B cell (primary cell): ENCODE measurements at regions not wholly inside any gene's neighbourhood (a gene's known extent, or its start where the extent isn't known, plus 50 kb on each side); places are given as distances from the start of the nearest gene placed in this dataset.

Experiments used
- ATAC-seq: fragments of 200-7000 bp; cut with Tn5 transposase; one replicate; pipeline ENCODE4 v1.10.0; 2021; ENCODE audit warnings: low read depth, mild to moderate bottlenecking, moderate number of reproducible peaks, moderate library complexity
- CTCF ChIA-PET: fragments of 350-600 bp; sonication (Branson Sonifier 250); formaldehyde crosslinking; loops from one replicate; lab custom pipeline; 2021; ENCODE audit warnings: antibody characterized with exemption, inconsistent platforms; lab: Charles Lee
- POLR2A ChIA-PET: fragments of 350-600 bp; sonication (Branson Sonifier 250); formaldehyde crosslinking; loops from one replicate; lab custom pipeline; 2021; ENCODE audit warnings: antibody characterized with exemption; lab: Charles Lee
- DNase-seq: peaks from one replicate; pipeline ENCODE4 v3.0.0; 2013
- H2AFZ ChIP-seq: 2 replicates; pipeline ENCODE4 v1.6.1; 2012; ENCODE audit warnings: mild to moderate bottlenecking, low read depth, low read length; ENCODE audit not compliant: insufficient read depth, poor library complexity, severe bottlenecking
- H3K27ac ChIP-seq, 2 donors: 1 replicate in 1 of 2; 2 replicates in 1 of 2; pipeline ENCODE4 v1.5.1; 2012 to 2013; ENCODE audit warnings: low read length in 2 of 2, mild to moderate bottlenecking in 2 of 2, moderate library complexity in 1 of 2
- H3K27me3 ChIP-seq, 4 experiments: fragments of 200-600 bp in 1 of 4; sonication (generic) in 1 of 4; replicated peaks in 1 of 4; 1 replicate in 2 of 4; 2 replicates in 2 of 4; pipeline versions ENCODE4 v1.6.1 to v1.7.0; 2013 to 2016; ENCODE audit warnings: low read length in 3 of 4, mild to moderate bottlenecking in 2 of 4, mixed read lengths in 1 of 4, moderate library complexity in 1 of 4; ENCODE audit not compliant: insufficient read depth in 4 of 4, control insufficient read depth in 3 of 4; ENCODE audit errors: control extremely low read depth in 1 of 4
- H3K36me3 ChIP-seq, 2 experiments: replicated peaks in 1 of 2; 1 replicate in 1 of 2; 2 replicates in 1 of 2; pipeline versions ENCODE4 v1.6.1 to v1.7.1; 2013; ENCODE audit warnings: low read length in 1 of 2; ENCODE audit not compliant: insufficient read depth in 2 of 2, control insufficient read depth in 1 of 2; ENCODE audit errors: control extremely low read depth in 1 of 2, extremely low read depth in 1 of 2
- H3K4me1 ChIP-seq, 2 donors: fragments of 200-600 bp in 1 of 2; sonication (generic) in 1 of 2; 1 replicate in 1 of 2; 2 replicates in 1 of 2; pipeline versions ENCODE4 v1.5.1 to v1.6.1; 2013 to 2017; ENCODE audit warnings: low read length in 2 of 2; ENCODE audit not compliant: control insufficient read depth in 2 of 2, insufficient read depth in 2 of 2
- H3K4me2 ChIP-seq: replicated peaks from 2 replicates; pipeline ENCODE3; 2012; ENCODE audit warnings: mild to moderate bottlenecking, low read depth, low read length; ENCODE audit not compliant: poor library complexity, severe bottlenecking
- H3K4me3 ChIP-seq, 5 experiments: fragments of 200-600 bp in 1 of 5; sonication (generic) in 1 of 5; 1 replicate in 3 of 5; 2 replicates in 2 of 5; pipeline versions ENCODE4 v1.5.1 to v1.7.0; 2011 to 2016; ENCODE audit warnings: low read length in 4 of 5, mild to moderate bottlenecking in 4 of 5, low read depth in 2 of 5, control low read depth in 1 of 5, moderate library complexity in 1 of 5; ENCODE audit not compliant: insufficient read depth in 1 of 5; ENCODE audit errors: control extremely low read depth in 1 of 5, extremely low read depth in 1 of 5
- H3K79me2 ChIP-seq: fragments of 200-600 bp; sonication (generic); one replicate; pipeline ENCODE4 v1.6.0; 2016; ENCODE audit warnings: low read length; ENCODE audit not compliant: control insufficient read depth, insufficient read depth
- H3K9ac ChIP-seq: fragments of 200-600 bp; sonication (generic); 2 replicates; pipeline ENCODE4 v1.6.1; 2017; ENCODE audit warnings: mild to moderate bottlenecking, low read length, moderate library complexity
- H3K9me3 ChIP-seq, 3 donors: one replicate each; pipeline versions ENCODE4 v1.6.1 to v1.7.1; 2013; ENCODE audit warnings: low read length in 2 of 3; ENCODE audit not compliant: control insufficient read depth in 2 of 3, insufficient read depth in 1 of 3; ENCODE audit errors: control extremely low read depth in 1 of 3
- H4K20me1 ChIP-seq: 2 replicates; pipeline ENCODE4 v1.6.0; 2012; ENCODE audit warnings: mild to moderate bottlenecking, low read length; ENCODE audit not compliant: insufficient read depth, control insufficient read depth, poor library complexity, severe bottlenecking
- H3K27ac Mint-ChIP-seq: one replicate; pipeline ENCODE4 v1.8.0; 2021; ENCODE audit warnings: mixed read lengths
- H3K27me3 Mint-ChIP-seq: one replicate; pipeline ENCODE4 v1.8.0; 2021; ENCODE audit warnings: mixed read lengths
- H3K4me1 Mint-ChIP-seq: one replicate; pipeline ENCODE4 v1.8.0; 2021; ENCODE audit warnings: mixed read lengths
- H3K4me3 Mint-ChIP-seq: one replicate; pipeline ENCODE4 v1.8.0; 2021; ENCODE audit warnings: mixed read lengths
- H3K9me3 Mint-ChIP-seq: one replicate; pipeline ENCODE4 v1.8.0; 2022; ENCODE audit warnings: mixed read lengths; ENCODE audit not compliant: insufficient read depth
- EZH2 ChIP-seq: IDR thresholded peaks from 2 replicates; pipeline ENCODE4 v1.6.1; 2012; ENCODE audit warnings: borderline replicate concordance, low read depth, mild to moderate bottlenecking, moderate library complexity, low read length; ENCODE audit not compliant: insufficient read depth, poor library complexity, severe bottlenecking
- WGBS: methylation state at CpG from one replicate; pipeline ENCODE4 v1.1.5; 2013; ENCODE audit warnings: missing lambda C conversion rate; ENCODE audit not compliant: insufficient coverage; 5-methylcytosine and 5-hydroxymethylcytosine counted together
- intact Hi-C: fragments of 100-400 bp; cut with micrococcal nuclease; formaldehyde crosslinking; loops from one replicate; pipeline ENCODE4 v1.10.0; 2022
- TF ChIP-seq, protein P1 (sequence below): fragments of 200-600 bp; IDR thresholded peaks from one replicate; pipeline ENCODE4 v1.8.0; 2022; ENCODE audit warnings: antibody characterized with exemption, mild to moderate bottlenecking

DNA sequence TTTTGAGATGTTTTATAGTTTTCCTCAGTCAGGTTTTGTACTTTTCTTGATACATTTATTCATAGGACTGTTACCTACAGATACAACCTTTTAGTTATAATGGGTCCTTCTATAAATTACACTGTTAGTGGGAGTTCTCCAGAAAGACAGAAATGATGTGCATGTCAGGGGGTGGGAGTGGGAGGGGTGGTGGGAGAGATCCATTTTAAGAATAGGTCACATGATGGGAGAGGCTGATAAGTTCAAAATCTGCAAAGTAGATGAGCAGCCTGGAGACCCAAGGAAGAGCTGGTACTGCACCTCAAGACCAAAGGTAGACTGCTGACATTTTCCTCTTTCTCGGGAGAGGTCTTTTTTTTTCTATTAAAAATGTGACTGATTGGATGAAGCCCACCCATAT lies 408.0 kb upstream of the GJE1 start:
- POLR2A ChIA-PET = no interaction called here
- no peak overlapping the region for H3K9ac ChIP-seq

DNA sequence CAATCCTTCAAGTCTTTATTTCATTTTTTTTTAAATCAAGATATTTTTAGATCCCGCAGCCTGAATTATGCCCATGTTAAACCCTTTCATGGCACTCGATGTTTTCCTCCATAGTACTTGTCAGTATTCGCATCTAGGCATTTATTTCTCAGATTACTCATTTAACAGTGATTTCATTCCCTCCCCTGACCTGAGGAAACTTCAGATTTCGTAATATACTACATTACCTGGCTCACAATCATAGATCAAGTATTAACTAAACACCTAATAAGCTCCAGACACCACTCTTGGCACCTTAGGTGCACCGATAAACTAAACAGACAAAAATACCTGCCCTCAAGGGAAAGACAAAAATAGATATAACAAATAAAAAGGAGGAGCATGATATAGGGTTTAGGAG lies 413.2 kb upstream of the GJE1 start:
- H3K79me2 ChIP-seq = no peaks in the 10 kb centered on the region
- H3K9ac ChIP-seq = no peak overlapping the region
- no peaks in the 10 kb centered on the region for H3K27me3 ChIP-seq
- no peak overlapping the region for H3K4me3 Mint-ChIP-seq
- ATAC-seq (no peak), DNase-seq (no peak)
- H3K36me3 ChIP-seq = no peaks in the 10 kb centered on the region
- no peak overlapping the region for H2AFZ ChIP-seq
- no peak overlapping the region for H3K4me3 ChIP-seq
- TF ChIP-seq, protein P1, sequence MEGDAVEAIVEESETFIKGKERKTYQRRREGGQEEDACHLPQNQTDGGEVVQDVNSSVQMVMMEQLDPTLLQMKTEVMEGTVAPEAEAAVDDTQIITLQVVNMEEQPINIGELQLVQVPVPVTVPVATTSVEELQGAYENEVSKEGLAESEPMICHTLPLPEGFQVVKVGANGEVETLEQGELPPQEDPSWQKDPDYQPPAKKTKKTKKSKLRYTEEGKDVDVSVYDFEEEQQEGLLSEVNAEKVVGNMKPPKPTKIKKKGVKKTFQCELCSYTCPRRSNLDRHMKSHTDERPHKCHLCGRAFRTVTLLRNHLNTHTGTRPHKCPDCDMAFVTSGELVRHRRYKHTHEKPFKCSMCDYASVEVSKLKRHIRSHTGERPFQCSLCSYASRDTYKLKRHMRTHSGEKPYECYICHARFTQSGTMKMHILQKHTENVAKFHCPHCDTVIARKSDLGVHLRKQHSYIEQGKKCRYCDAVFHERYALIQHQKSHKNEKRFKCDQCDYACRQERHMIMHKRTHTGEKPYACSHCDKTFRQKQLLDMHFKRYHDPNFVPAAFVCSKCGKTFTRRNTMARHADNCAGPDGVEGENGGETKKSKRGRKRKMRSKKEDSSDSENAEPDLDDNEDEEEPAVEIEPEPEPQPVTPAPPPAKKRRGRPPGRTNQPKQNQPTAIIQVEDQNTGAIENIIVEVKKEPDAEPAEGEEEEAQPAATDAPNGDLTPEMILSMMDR = no peak
- TF ChIP-seq EZH2 = no peak
- no peaks in the 10 kb centered on the region for H4K20me1 ChIP-seq
- POLR2A ChIA-PET = no interaction called here
- no peaks in the 10 kb centered on the region for H3K27me3 Mint-ChIP-seq
- no peak overlapping the region for H3K4me2 ChIP-seq
- no peaks in the 10 kb centered on the region for H3K9me3 Mint-ChIP-seq
- no peak overlapping the region for H3K27ac Mint-ChIP-seq
- WGBS = 70% methylated on average over 3 of the region's 5 CpGs
- H3K4me1 ChIP-seq = no peaks in the 10 kb centered on the region
- no peaks in the 10 kb centered on the region for H3K9me3 ChIP-seq
- no peaks in the 10 kb centered on the region for H3K4me1 Mint-ChIP-seq
- intact Hi-C loops = no loop called here
- no peak overlapping the region for H3K27ac ChIP-seq
- CTCF ChIA-PET = no interaction called here

More for the DNA sequence above, 408.0 kb upstream of the GJE1 start:
- no peak overlapping the region for H3K4me3 Mint-ChIP-seq
- no peak for DNase-seq
- H3K27me3 Mint-ChIP-seq = no peaks in the 10 kb centered on the region
- CTCF ChIA-PET = no interaction called here
- Histone ChIP-seq H3K27ac (no peak overlapping the region), H3K9me3 (no peaks in the 10 kb centered on the region), H4K20me1 (no peaks in the 10 kb centered on the region), H2AFZ (no peak overlapping the region), H3K36me3 (no peaks in the 10 kb centered on the region), H3K27me3 (no peaks in the 10 kb centered on the region), H3K79me2 (no peaks in the 10 kb centered on the region), H3K4me2 (no peak overlapping the region), H3K4me3 (no peak overlapping the region), H3K4me1 (no peaks in the 10 kb centered on the region)
- no peaks in the 10 kb centered on the region for H3K9me3 Mint-ChIP-seq
- intact Hi-C loops = no loop called here
- TF ChIP-seq, protein P1 = no peak
- no peak for TF ChIP-seq EZH2
- no CpG with 5 or more reads among the region's 1 CpG for whole genome bisulfite sequencing
- no peak overlapping the region for H3K27ac Mint-ChIP-seq
- no peak for ATAC-seq
- H3K4me1 Mint-ChIP-seq = no peaks in the 10 kb centered on the region
